HEK293 (cell line): ENCODE measurements at regions not wholly inside any gene's neighbourhood (a gene's known extent, or its start where the extent isn't known, plus 50 kb on each side); places are given as distances from the start of the nearest gene placed in this dataset.

Experiments
- CTCF ChIA-PET: fragments of 350-600 bp; formaldehyde crosslinking; extraction: SDS; loops from one replicate; lab custom pipeline; 2021; ENCODE audit warnings: antibody characterized with exemption; lab: Yijun Ruan, JAX
- POLR2A ChIA-PET: fragments of 300-600 bp; formaldehyde crosslinking; extraction: SDS; loops from one replicate; lab custom pipeline; 2020; ENCODE audit warnings: antibody characterized with exemption, inconsistent platforms; lab: Yijun Ruan, JAX
- H3K27ac ChIP-seq: fragments of 200-500 bp; sonication (Bioruptor generic); 2 replicates; pipeline ENCODE4 v1.5.1; 2014; ENCODE audit warnings: low read depth, low read length, control low read depth, inconsistent platforms; ENCODE audit errors: extremely low read depth
- H3K36me3 ChIP-seq, 2 experiments: fragments of 200-500 bp in 1 of 2; sonication (Bioruptor generic) in 1 of 2; 1 replicate in 1 of 2; 2 replicates in 1 of 2; pipeline ENCODE4 v1.5.1; 2014 to 2017; ENCODE audit warnings: inconsistent platforms in 2 of 2, low read length in 2 of 2; ENCODE audit not compliant: control insufficient read depth in 2 of 2, insufficient read depth in 1 of 2
- H3K4me1 ChIP-seq: fragments of 200-500 bp; sonication (Bioruptor generic); 2 replicates; pipeline ENCODE4 v1.5.1; 2014; ENCODE audit warnings: mild to moderate bottlenecking, low read length, inconsistent platforms; ENCODE audit not compliant: control insufficient read depth, insufficient read depth
- H3K4me3 ChIP-seq: 2 replicates; pipeline ENCODE4 v1.5.1; 2011; ENCODE audit warnings: low read depth, mild to moderate bottlenecking, control low read depth, low read length, moderate library complexity
- H3K9me3 ChIP-seq: fragments of 200-500 bp; sonication (Bioruptor generic); 2 replicates; pipeline ENCODE4 v1.5.1; 2014; ENCODE audit warnings: low read depth, low read length, inconsistent platforms; ENCODE audit not compliant: control insufficient read depth, insufficient read depth
- BCL11A ChIP-seq: fragments of 450-650 bp; formaldehyde crosslinking; IDR thresholded peaks from 2 replicates; pipeline ENCODE4 v1.5.1; 2016; ENCODE audit warnings: low read depth, missing biosample characterization, missing genetic modification characterization
- GFI1B ChIP-seq: fragments of 450-650 bp; formaldehyde crosslinking; IDR thresholded peaks from 2 replicates; pipeline ENCODE4 v1.5.1; 2016; ENCODE audit warnings: missing biosample characterization, missing genetic modification characterization
- GLI2 ChIP-seq: fragments of 450-650 bp; formaldehyde crosslinking; IDR thresholded peaks from 2 replicates; pipeline ENCODE4; 2017; ENCODE audit warnings: missing biosample characterization, missing genetic modification characterization, low read depth, borderline replicate concordance
- MZF1 ChIP-seq: fragments of 450-650 bp; formaldehyde crosslinking; IDR thresholded peaks from 2 replicates; pipeline ENCODE4 v1.5.1; 2017; ENCODE audit warnings: missing biosample characterization, missing genetic modification characterization, borderline replicate concordance
- RBAK ChIP-seq: fragments of 450-650 bp; formaldehyde crosslinking; IDR thresholded peaks from 2 replicates; pipeline ENCODE4 v1.5.1; 2016; ENCODE audit warnings: missing biosample characterization, missing genetic modification characterization
- WT1 ChIP-seq: fragments of 450-650 bp; formaldehyde crosslinking; IDR thresholded peaks from 2 replicates; pipeline ENCODE4 v1.5.1; 2016; ENCODE audit warnings: missing biosample characterization, missing genetic modification characterization
- ZBTB26 ChIP-seq: fragments of 450-650 bp; formaldehyde crosslinking; optimal IDR thresholded peaks from 2 replicates; pipeline ENCODE3; 2016; ENCODE audit warnings: missing biosample characterization, mild to moderate bottlenecking, missing genetic modification characterization
- ZEB2 ChIP-seq: fragments of 450-650 bp; formaldehyde crosslinking; IDR thresholded peaks from 2 replicates; pipeline ENCODE4 v1.5.1; 2016; ENCODE audit warnings: missing biosample characterization, missing genetic modification characterization
- ZNF140 ChIP-seq: fragments of 450-650 bp; formaldehyde crosslinking; IDR thresholded peaks from 2 replicates; pipeline ENCODE4 v1.5.1; 2016; ENCODE audit warnings: missing biosample characterization, missing genetic modification characterization
- ZNF2 ChIP-seq: fragments of 450-650 bp; formaldehyde crosslinking; IDR thresholded peaks from 2 replicates; pipeline ENCODE4 v1.5.1; 2016; ENCODE audit warnings: missing biosample characterization, missing genetic modification characterization
- ZNF202 ChIP-seq: fragments of 450-650 bp; formaldehyde crosslinking; IDR thresholded peaks from 2 replicates; pipeline ENCODE4 v1.5.1; 2016; ENCODE audit warnings: missing biosample characterization, missing genetic modification characterization, borderline replicate concordance
- ZNF223 ChIP-seq: fragments of 450-650 bp; formaldehyde crosslinking; IDR thresholded peaks from 2 replicates; pipeline ENCODE4 v1.5.1; 2016; ENCODE audit warnings: missing biosample characterization, missing genetic modification characterization
- ZNF302 ChIP-seq: fragments of 450-650 bp; formaldehyde crosslinking; IDR thresholded peaks from 2 replicates; pipeline ENCODE4 v1.5.1; 2016; ENCODE audit warnings: missing biosample characterization, missing genetic modification characterization, low read depth
- ZNF394 ChIP-seq: fragments of 450-650 bp; formaldehyde crosslinking; IDR thresholded peaks from 2 replicates; pipeline ENCODE4 v1.5.1; 2016; ENCODE audit warnings: missing biosample characterization, missing genetic modification characterization, mild to moderate bottlenecking, moderate library complexity, borderline replicate concordance
- ZNF416 ChIP-seq: fragments of 450-650 bp; formaldehyde crosslinking; IDR thresholded peaks from 2 replicates; pipeline ENCODE4 v1.5.1; 2016; ENCODE audit warnings: missing biosample characterization, missing genetic modification characterization
- ZNF529 ChIP-seq: fragments of 450-650 bp; formaldehyde crosslinking; IDR thresholded peaks from 2 replicates; pipeline ENCODE4 v1.5.1; 2017; ENCODE audit warnings: missing genetic modification characterization, missing biosample characterization; ENCODE audit not compliant: insufficient replicate concordance
- ZNF530 ChIP-seq: fragments of 450-650 bp; formaldehyde crosslinking; IDR thresholded peaks from 2 replicates; pipeline ENCODE4 v1.5.1; 2016; ENCODE audit warnings: low read depth, missing biosample characterization, missing genetic modification characterization
- ZNF560 ChIP-seq: fragments of 450-650 bp; formaldehyde crosslinking; IDR thresholded peaks from 2 replicates; pipeline ENCODE4 v1.5.1; 2017; ENCODE audit warnings: missing biosample characterization, missing genetic modification characterization, borderline replicate concordance
- ZNF571 ChIP-seq: fragments of 450-650 bp; formaldehyde crosslinking; IDR thresholded peaks from 2 replicates; pipeline ENCODE4 v1.5.0; 2017; ENCODE audit warnings: missing biosample characterization, missing genetic modification characterization
- ZNF585B ChIP-seq: fragments of 450-650 bp; formaldehyde crosslinking; IDR thresholded peaks from 2 replicates; pipeline ENCODE4 v1.5.1; 2016; ENCODE audit warnings: missing biosample characterization, missing genetic modification characterization
- ZNF610 ChIP-seq: fragments of 450-650 bp; formaldehyde crosslinking; IDR thresholded peaks from 2 replicates; pipeline ENCODE4 v1.5.1; 2016; ENCODE audit warnings: missing biosample characterization, missing genetic modification characterization, borderline replicate concordance
- ZNF670 ChIP-seq: fragments of 450-650 bp; formaldehyde crosslinking; IDR thresholded peaks from 2 replicates; pipeline ENCODE4 v1.5.1; 2016; ENCODE audit warnings: missing biosample characterization, missing genetic modification characterization, low read depth
- ZNF704 ChIP-seq: fragments of 450-650 bp; formaldehyde crosslinking; IDR thresholded peaks from 2 replicates; pipeline ENCODE4 v1.5.1; 2016; ENCODE audit warnings: missing biosample characterization, missing genetic modification characterization
- ZSCAN30 ChIP-seq: fragments of 450-650 bp; IDR thresholded peaks from 2 replicates; pipeline ENCODE4 v1.5.1; 2018; ENCODE audit warnings: missing biosample characterization, mild to moderate bottlenecking, missing genetic modification characterization, moderate library complexity
- TF ChIP-seq, protein P1 (sequence below): fragments of 450-650 bp; formaldehyde crosslinking; IDR thresholded peaks from 2 replicates; pipeline ENCODE4 v1.5.1; 2016; ENCODE audit warnings: missing biosample characterization, missing genetic modification characterization, borderline replicate concordance
- TF ChIP-seq, protein P2 (sequence below): fragments of 450-650 bp; formaldehyde crosslinking; IDR thresholded peaks from 2 replicates; pipeline ENCODE4 v1.5.1; 2016; ENCODE audit warnings: missing biosample characterization, missing genetic modification characterization

GRCh38 chr6:144594585-144594984 lies 309.4 kb downstream of the UTRN start:
- Histone ChIP-seq H3K27ac (no peak overlapping the region), H3K4me1 (no peaks in the 10 kb centered on the region), H3K4me3 (no peak overlapping the region), H3K9me3 (no peaks in the 10 kb centered on the region), H3K36me3 (no peaks in the 10 kb centered on the region)
- CTCF ChIA-PET, result interaction anchor here (1.3 to 2.4 kb wide), 2 partner anchors 9 to 433 kb away, joined by 4 to 13 read pairs; no protein-coding TSS in a partner anchor
- POLR2A ChIA-PET, result interaction anchor here (0.6 kb wide), 1 partner anchor 65 kb away, joined by 3 read pairs; no protein-coding TSS in a partner anchor
- TF ChIP-seq ZNF416 (no peak), GFI1B (no peak), ZNF223 (no peak), ZNF670 (no peak), ZNF585B (no peak), GLI2 (no peak), ZNF530 (tag by site-specific recombination) (no peak), ZNF571 (no peak), ZNF529 (tag by site-specific recombination) (no peak)
- TF ChIP-seq, protein P1, sequence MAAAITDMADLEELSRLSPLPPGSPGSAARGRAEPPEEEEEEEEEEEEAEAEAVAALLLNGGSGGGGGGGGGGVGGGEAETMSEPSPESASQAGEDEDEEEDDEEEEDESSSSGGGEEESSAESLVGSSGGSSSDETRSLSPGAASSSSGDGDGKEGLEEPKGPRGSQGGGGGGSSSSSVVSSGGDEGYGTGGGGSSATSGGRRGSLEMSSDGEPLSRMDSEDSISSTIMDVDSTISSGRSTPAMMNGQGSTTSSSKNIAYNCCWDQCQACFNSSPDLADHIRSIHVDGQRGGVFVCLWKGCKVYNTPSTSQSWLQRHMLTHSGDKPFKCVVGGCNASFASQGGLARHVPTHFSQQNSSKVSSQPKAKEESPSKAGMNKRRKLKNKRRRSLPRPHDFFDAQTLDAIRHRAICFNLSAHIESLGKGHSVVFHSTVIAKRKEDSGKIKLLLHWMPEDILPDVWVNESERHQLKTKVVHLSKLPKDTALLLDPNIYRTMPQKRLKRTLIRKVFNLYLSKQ (tag by site-specific recombination), result no peak
- TF ChIP-seq, protein P2, sequence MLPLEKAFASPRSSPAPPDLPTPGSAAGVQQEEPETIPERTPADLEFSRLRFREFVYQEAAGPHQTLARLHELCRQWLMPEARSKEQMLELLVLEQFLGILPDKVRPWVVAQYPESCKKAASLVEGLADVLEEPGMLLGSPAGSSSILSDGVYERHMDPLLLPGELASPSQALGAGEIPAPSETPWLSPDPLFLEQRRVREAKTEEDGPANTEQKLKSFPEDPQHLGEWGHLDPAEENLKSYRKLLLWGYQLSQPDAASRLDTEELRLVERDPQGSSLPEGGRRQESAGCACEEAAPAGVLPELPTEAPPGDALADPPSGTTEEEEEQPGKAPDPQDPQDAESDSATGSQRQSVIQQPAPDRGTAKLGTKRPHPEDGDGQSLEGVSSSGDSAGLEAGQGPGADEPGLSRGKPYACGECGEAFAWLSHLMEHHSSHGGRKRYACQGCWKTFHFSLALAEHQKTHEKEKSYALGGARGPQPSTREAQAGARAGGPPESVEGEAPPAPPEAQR (tag by site-specific recombination), result no peak
- TF ChIP-seq, all 188 proteins: peak for 0

- CTCF ChIA-PET, result interaction anchor here (0.6 to 2.4 kb wide), 2 partner anchors 10 to 35 kb away, joined by 3 to 13 read pairs; no protein-coding TSS in a partner anchor
These were observed 310.1 kb downstream of the UTRN start for GRCh38 chr6:144595266-144595665.

GRCh38 chr6:144597511-144597910 lies 312.4 kb downstream of the UTRN start:
- Histone ChIP-seq H3K27ac (no peak overlapping the region), H3K9me3 (no peaks in the 10 kb centered on the region), H3K36me3 (no peaks in the 10 kb centered on the region), H3K4me3 (no peak overlapping the region), H3K4me1 (no peaks in the 10 kb centered on the region)
- POLR2A ChIA-PET, result no interaction called here
- CTCF ChIA-PET, result interaction anchor here (0.6 to 1.3 kb wide), 3 partner anchors 12 to 83 kb away, joined by 3 to 6 read pairs (median 3); no protein-coding TSS in a partner anchor
- TF ChIP-seq ZBTB26 (tag by site-specific recombination) (no peak), ZNF302 (tag by site-specific recombination) (no peak), ZNF2 (tag by site-specific recombination) (no peak), ZNF704 (no peak), ZEB2 (tag by site-specific recombination) (no peak), ZNF140 (tag by site-specific recombination) (no peak), ZNF610 (no peak), ZNF394 (no peak), ZNF560 (tag by site-specific recombination) (no peak), WT1 (no peak), BCL11A (no peak)

More at GRCh38 chr6:144595266-144595665, 310.1 kb downstream of the UTRN start:
- TF ChIP-seq RBAK (no peak), MZF1 (tag by site-specific recombination) (no peak), ZNF202 (tag by site-specific recombination) (no peak), ZSCAN30 (tag by site-specific recombination) (no peak)
- TF ChIP-seq, all 188 proteins: peak for 0
- H3K4me1 ChIP-seq, result no peaks in the 10 kb centered on the region
- H3K36me3 ChIP-seq, result no peaks in the 10 kb centered on the region
- no peaks in the 10 kb centered on the region for H3K9me3 ChIP-seq
- no peak overlapping the region for H3K4me3 ChIP-seq
- POLR2A ChIA-PET, result no interaction called here
- no peak overlapping the region for H3K27ac ChIP-seq
